HG03432 (cell line): ENCODE measurements at regions not wholly inside any gene's neighbourhood (a gene's known extent, or its start where the extent isn't known, plus 50 kb on each side); places are given as distances from the start of the nearest gene placed in this dataset.

ENCODE experiments used
- ATAC-seq: cut with Tn5 transposase; IDR thresholded peaks from one replicate; pipeline ENCODE4 v1.9.1; 2021; ENCODE audit warnings: mild to moderate bottlenecking, moderate library complexity; ENCODE audit not compliant: unreplicated experiment

- no peak for ATAC-seq
These were observed 134.1 kb downstream of the ZC3H11B start for GRCh38 chr1:219478811-219479210.

- no peak for ATAC-seq
These were observed 135.0 kb downstream of the ZC3H11B start for GRCh38 chr1:219477861-219478260.

DNA sequence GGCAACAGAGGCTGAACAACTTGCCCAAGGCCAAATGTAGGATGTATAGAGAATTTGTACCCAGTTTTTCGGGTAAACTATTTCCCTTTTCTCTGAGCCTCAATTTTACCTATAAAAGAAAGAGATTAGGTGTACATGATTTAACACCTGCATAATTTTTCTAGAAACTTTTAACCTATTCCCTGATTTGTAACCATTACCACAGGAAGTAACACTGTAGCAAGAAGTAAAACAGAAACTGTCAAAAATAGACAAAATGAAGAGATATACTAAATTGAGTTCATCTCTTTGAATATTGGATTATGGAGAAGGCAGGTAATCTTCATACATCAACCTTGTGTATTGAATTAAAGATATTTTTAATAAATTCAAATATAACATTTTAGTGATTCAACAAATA is 136.2 kb downstream of the ZC3H11B start:
- ATAC-seq: peak; percentile 45

- peak; percentile 86 for ATAC-seq
These were observed 136.8 kb downstream of the ZC3H11B start for GRCh38 chr1:219476116-219476515.

DNA sequence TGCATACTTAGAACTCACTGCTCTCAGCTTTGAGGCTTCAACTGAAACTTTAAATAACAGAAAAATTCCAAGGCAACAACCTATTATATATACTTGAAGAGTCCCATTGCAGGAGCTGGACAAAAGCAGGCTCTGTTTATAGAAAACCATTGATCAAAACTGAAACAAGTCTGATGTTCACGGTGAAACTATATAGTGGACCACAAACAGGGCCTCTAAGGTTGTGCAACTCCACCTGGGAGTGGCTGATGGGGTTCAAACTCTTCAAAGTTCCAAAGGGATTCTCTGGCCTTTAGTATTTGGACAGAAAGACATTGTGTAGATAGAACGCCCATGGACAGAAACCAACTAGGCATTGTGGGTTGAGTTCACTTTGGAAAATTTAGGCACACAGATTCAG is 140.3 kb downstream of the ZC3H11B start:
- no peak for ATAC-seq

DNA sequence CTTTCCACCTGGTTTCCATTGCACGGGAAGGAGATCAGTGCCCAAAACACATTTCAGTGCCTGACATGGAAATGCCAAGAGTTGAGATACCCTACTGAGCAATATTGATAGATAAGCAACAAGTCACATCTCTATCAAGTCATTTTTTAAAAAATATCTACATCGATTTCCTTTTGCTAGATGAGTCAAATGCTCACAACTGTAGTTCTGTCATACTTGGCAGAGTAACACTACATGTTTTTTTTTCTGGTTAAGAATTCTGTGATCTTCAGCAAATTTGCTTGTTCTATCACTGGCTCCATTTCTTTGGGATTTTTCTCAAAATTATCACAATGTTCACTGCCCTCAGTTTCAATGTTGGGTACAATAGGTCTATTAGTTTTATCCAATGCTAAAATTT is 145.4 kb downstream of the ZC3H11B start:
- no peak for ATAC-seq

GRCh38 chr1:219466766-219467165 is 146.1 kb downstream of the ZC3H11B start:
- no peak for ATAC-seq

GRCh38 chr1:219465212-219466093 is 147.5 kb downstream of the ZC3H11B start:
- peak; percentile 58 for ATAC-seq

- ATAC-seq: no peak
These were observed 149.3 kb downstream of the ZC3H11B start for GRCh38 chr1:219463636-219464035.

DNA sequence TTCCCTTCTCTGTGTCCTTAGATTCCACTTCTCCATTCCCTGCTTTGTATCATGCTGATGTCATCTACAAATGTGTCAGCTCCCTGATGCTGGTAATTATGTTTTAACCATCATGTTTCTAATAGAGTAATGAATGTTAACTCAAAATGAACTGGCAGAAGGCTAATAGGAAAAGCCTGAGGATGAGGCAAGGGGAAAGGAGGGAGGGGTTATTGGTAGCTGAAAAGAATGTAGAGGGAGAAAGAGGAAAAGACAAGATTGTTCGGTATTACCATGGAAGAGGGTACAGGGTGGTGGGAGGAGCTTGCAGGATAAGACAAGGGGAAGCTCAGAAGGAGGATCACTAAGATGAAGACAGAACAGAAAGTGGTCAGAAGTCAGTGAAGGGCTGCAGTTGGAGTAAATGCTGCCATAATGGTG is 150.9 kb downstream of the ZC3H11B start:
- no peak for ATAC-seq

DNA sequence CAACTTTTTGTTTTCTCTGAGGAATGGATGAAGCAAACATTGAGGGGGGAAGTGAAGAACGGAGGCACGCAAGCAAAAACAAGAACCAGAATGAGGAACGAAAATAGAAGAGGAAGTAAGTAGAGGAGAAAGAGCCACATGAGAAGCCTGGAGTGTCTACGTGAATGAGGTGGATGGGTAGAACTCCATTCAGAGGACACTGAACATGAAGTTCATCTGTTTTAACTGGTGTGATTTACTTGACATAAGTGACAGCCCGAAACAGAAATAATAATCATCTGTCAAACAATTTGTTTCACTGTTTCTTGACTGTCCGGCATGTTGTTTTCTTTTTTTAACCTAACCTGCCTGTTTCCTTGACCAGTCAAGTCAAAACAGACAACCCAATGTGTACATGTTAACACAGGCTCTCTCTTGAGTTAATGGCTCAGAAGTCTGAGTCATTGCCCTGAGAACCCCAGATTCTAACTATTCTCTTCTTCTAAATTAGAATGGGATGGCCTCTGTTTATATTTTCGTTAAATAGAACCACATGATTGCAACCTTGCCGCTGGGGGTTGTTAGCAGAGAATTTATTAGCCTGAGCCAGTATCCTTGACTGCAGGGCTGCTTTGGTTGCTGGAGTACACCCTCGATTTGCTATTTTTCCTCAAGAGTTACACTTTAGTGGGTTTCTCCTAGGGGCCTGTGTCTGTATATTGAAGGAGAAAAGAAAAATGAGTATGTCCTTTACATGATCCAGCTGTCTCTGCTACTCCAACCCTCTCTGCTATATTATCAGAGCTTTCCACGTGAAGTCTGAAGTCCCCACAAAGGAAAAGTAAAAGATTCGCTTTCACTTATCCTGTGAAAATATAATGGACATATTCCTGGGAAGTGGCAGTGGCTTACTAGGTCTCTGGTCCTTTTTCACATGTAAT is 151.7 kb downstream of the ZC3H11B start:
- ATAC-seq: peak; percentile 86

DNA sequence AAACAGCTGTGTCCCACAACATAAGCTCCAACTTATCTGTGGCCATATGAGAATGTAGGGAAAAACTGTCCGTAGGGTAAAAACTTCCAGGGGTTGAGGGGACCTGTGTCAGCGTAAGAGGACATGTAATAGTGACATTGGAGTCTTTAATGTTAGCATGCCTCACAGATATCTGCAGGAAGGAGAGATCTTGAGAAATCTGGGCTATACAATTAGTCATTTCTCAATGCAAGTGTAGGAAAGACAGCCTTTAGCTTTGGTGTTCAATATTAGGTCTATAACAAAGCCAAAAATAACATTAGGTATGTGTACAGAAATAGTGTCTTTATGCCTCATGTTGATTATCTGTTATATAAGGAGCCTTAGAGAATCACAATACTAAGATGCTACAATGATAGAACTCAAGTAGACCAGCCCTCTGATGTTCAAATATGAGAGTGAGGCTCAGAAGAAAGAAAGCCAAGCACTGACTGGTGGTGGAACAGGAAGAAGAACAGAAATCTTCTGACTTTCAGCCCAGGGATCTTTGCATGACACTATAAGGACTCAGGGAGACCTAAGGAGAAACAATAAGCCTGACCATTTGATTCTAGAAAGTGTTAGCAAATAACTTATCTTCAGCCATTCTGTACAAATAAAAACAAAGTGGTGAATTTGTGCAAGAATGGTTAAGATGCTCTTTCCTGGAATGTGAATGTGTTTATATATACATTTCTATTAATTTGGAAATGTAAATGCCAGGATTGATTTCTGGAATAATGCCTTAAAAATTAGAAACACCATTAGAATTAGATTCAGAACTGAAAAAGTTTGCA is 152.6 kb downstream of the ZC3H11B start:
- ATAC-seq: peak; percentile 15

DNA sequence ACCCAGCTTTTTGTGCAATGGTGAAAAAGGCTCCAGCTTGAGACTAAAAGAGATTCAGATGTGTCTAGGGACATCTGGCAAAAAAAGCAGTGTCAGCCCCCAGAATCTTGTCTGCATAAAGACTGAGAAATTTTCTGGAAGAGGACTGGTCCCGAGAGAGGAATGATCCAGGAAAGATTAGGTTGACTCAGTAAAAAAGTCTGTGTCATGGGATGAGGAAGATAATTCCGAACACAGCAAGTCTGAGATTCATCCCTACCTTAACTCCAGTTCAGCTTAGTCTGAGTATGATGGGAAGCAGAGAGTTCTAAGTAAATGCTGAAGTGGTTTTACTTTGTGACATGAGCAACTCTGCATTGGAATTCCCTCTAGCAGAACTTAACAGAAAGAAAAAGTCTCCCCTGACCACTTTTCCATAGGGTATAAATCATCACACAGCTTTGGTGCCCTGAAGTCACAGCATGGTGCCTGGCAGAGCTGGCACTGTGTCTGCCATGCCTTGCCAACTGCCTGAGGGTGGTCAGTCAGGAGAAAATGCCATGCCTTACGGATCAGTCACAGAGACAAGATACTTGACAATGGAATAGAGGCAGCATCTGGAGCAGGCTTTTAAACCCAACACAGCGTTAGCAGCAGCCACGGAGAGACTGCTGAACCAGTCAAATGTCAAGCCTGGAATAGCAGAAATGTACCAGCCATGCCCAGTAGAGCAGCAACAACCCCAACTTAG is 153.4 kb downstream of the ZC3H11B start:
- no peak for ATAC-seq

DNA sequence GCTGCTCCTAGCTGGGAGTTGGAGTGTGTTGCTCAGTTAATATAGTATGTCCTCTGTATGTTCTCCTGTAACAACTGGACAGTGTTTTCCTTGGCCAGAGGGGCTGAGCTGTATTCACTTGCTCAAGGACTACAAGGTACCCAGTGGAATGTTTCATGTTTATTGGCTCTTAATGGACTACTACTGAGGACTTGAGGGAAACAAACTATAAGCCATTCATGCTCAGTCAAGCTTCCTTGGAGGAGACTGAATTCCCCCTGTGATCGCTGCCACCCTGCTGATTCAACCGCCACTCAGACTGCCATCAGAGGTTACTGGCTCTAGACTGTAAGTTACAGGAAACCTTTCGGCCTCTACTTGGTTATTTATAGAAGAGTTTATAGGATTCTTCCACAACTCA is 166.6 kb downstream of the ZC3H11B start:
- ATAC-seq: no peak

GRCh38 chr1:219445864-219446263 is 167.0 kb downstream of the ZC3H11B start:
- no peak for ATAC-seq

DNA sequence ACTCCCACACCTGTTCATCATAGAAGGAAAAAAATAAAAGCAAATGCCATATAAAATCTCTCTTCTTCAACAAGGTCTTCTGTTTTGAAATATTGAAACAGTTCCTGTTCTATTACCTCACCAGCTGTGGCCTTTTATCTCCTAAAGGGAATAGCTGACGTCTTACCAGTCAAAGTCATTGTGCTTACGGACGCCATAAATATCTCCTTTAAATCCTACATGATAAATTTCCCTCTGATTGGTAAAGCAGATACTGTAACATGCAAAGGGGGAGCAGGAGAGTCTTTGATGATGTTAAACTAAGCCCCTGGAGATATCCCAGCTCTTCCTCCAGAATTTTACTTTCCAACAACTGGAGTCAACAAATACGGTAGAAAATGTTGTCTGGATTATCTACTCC is 168.4 kb downstream of the ZC3H11B start:
- no peak for ATAC-seq

GRCh38 chr1:219443763-219444162 is 169.1 kb downstream of the ZC3H11B start:
- no peak for ATAC-seq

GRCh38 chr1:219442611-219443061 is 170.3 kb downstream of the ZC3H11B start:
- no peak for ATAC-seq

- ATAC-seq: no peak
These were observed 171.0 kb downstream of the ZC3H11B start for GRCh38 chr1:219441884-219442283.

DNA sequence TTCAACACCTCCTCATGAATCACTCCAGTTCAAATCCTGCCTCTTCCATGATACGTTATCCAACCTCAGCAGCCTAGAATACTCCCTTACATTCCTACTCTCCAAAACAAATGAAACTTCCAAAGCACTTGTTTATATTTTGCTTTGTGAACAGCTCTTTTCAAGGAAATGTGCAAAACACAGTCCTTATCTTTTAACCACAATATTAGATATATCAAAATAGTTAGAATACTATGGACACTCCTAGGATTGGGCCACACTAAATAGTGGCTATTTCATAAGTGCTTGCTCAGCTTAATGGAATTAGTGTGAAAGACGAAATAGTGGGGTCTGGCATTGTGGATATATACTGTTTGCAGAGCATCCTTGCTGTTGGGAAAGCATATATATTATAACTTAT is 173.5 kb downstream of the ZC3H11B start:
- no peak for ATAC-seq
